KMS-11 (cell line): ENCODE measurements at regions not wholly inside any gene's neighbourhood (a gene's known extent, or its start where the extent isn't known, plus 50 kb on each side); places are given as distances from the start of the nearest gene placed in this dataset.

Experiments
- H2AFZ ChIP-seq: fragments of 200-600 bp; sonication (generic); 2 replicates; pipeline ENCODE4 v1.6.1; 2016; ENCODE audit warnings: antibody characterized with exemption, mixed run types, low read depth
- H3K27ac ChIP-seq: fragments of 200-600 bp; sonication (generic); 2 replicates; pipeline ENCODE4 v1.6.1; 2016; ENCODE audit warnings: mild to moderate bottlenecking, mixed run types
- H3K27me3 ChIP-seq: fragments of 200-600 bp; sonication (generic); 2 replicates; pipeline ENCODE4 v1.6.1; 2017; ENCODE audit warnings: mild to moderate bottlenecking, low read depth, mixed run types, moderate library complexity; ENCODE audit not compliant: insufficient read depth
- H3K36me3 ChIP-seq: fragments of 200-600 bp; sonication (generic); 2 replicates; pipeline ENCODE4 v1.6.1; 2017; ENCODE audit warnings: mild to moderate bottlenecking, mixed run types; ENCODE audit not compliant: insufficient read depth
- H3K4me1 ChIP-seq: fragments of 200-600 bp; sonication (generic); 2 replicates; pipeline ENCODE4 v1.6.1; 2016; ENCODE audit warnings: mild to moderate bottlenecking, low read depth, mixed run types; ENCODE audit not compliant: poor library complexity, severe bottlenecking
- H3K4me2 ChIP-seq: fragments of 200-600 bp; sonication (generic); 2 replicates; pipeline ENCODE4 v1.7.0; 2016; ENCODE audit warnings: mild to moderate bottlenecking, mixed run types
- H3K4me3 ChIP-seq: fragments of 200-600 bp; sonication (generic); IDR thresholded peaks from 2 replicates; pipeline ENCODE4 v1.6.1; 2017; ENCODE audit warnings: low read depth, low read length, mixed read lengths; ENCODE audit not compliant: insufficient read depth
- H3K79me2 ChIP-seq: fragments of 200-600 bp; sonication (generic); 2 replicates; pipeline ENCODE4 v1.6.1; 2016; ENCODE audit warnings: low read depth, mixed run types; ENCODE audit not compliant: insufficient read depth
- H3K9ac ChIP-seq: fragments of 200-600 bp; sonication (generic); 2 replicates; pipeline ENCODE4 v1.6.1; 2016; ENCODE audit warnings: mild to moderate bottlenecking, mixed run types
- H4K20me1 ChIP-seq: fragments of 200-600 bp; sonication (generic); 2 replicates; pipeline ENCODE4 v1.6.1; 2016; ENCODE audit warnings: mild to moderate bottlenecking, mixed run types; ENCODE audit not compliant: insufficient read depth
- CTCF ChIP-seq: fragments of 200-600 bp; sonication (generic); conservative IDR thresholded peaks from 2 replicates; pipeline ENCODE4 v1.6.1; 2017; ENCODE audit warnings: low read depth, mild to moderate bottlenecking, antibody characterized with exemption, low read length, moderate library complexity, mixed read lengths

DNA sequence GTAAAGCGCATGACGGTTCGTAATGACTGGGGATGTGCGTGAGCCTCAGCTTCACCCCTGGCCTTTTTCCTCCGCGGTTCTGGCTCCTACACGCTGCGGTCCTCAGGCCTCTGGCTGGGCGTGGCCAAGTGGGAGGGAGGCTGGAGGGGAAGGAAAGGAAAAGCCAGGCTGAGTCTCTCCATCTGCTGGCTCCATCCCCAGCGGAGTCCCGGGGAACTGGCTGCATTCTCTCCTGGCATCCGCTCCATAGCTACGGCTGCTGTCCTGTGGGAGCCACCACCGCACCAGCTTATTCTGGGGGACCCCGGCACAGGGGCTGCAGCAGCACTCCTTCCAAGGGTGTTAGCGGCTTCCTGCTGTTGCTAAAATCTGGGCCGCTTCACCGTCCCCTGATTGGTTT is 68.2 kb upstream of the SLC24A4 start:
- Histone ChIP-seq H3K9ac (no peak overlapping the region), H3K27ac (no peak overlapping the region), H3K4me3 (no peak overlapping the region), H3K79me2 (no peaks in the 10 kb centered on the region), H2AFZ (no peak overlapping the region), H4K20me1 (no peaks in the 10 kb centered on the region), H3K27me3 (no peaks in the 10 kb centered on the region), H3K4me1 (peaks cover 27% of the 10 kb centered on the region), H3K36me3 (no peaks in the 10 kb centered on the region), H3K4me2 (no peak overlapping the region)
- no peak for TF ChIP-seq CTCF

GRCh38 chr14:92258934-92259333 is 64.0 kb upstream of the SLC24A4 start:
- H4K20me1 ChIP-seq: no peaks in the 10 kb centered on the region
- H3K27ac ChIP-seq: peak overlapping the region; percentile 84
- no peak overlapping the region for H3K4me3 ChIP-seq
- no peaks in the 10 kb centered on the region for H3K79me2 ChIP-seq
- H3K4me1 ChIP-seq: peaks cover 45% of the 10 kb centered on the region
- H3K27me3 ChIP-seq: no peaks in the 10 kb centered on the region
- H3K9ac ChIP-seq: no peak overlapping the region
- peak overlapping the region; percentile 73; the same call in 1 of the 2 replicates for H3K4me2 ChIP-seq
- no peak for TF ChIP-seq CTCF
- no peak overlapping the region for H2AFZ ChIP-seq
- H3K36me3 ChIP-seq: no peaks in the 10 kb centered on the region

DNA sequence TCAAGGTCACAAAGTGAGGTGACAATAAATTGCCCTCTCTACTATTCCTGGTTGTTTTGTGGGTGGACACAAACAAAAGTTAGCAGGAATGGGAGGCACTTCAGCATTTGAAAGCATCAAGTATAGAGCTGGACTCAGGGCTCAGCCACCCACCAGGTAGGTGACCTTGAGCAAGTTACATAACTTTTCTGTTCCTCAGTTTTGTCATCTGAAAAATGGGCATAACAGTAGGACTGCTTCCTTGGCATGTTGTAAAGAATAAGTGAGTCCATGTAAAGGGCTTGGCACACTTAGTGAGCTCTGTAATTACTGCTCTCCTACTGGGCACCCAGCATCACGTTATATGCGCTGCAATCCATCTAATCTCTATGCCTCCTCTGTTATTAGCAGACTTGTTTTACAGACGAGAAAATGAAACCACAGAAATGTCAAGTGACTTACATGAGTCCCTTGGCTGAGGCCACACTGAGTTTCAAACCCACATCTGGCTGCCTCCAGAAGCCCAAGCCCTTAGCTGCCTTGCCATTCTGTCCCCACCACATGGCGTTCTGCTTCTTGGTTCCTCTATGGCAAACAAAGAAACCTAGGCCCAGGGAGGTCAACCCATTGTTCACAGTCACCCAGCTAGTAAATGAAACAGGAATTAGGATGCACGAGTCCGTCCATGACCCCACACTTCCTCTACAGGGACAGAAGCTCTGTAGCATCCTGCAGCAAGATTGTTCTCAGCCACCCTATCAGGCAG is 63.2 kb upstream of the SLC24A4 start:
- H3K79me2 ChIP-seq: no peaks in the 10 kb centered on the region
- H3K4me1 ChIP-seq: peaks cover 45% of the 10 kb centered on the region
- H4K20me1 ChIP-seq: no peaks in the 10 kb centered on the region
- H2AFZ ChIP-seq: peak overlapping the region; percentile 51
- peak overlapping the region; percentile 37; the same call in 1 of the 2 replicates for H3K9ac ChIP-seq
- peak overlapping the region; percentile 84 for H3K27ac ChIP-seq
- H3K4me2 ChIP-seq: peak overlapping the region; percentile 73
- H3K27me3 ChIP-seq: no peaks in the 10 kb centered on the region
- no peak for TF ChIP-seq CTCF
- H3K36me3 ChIP-seq: no peaks in the 10 kb centered on the region
- no peak overlapping the region for H3K4me3 ChIP-seq

DNA sequence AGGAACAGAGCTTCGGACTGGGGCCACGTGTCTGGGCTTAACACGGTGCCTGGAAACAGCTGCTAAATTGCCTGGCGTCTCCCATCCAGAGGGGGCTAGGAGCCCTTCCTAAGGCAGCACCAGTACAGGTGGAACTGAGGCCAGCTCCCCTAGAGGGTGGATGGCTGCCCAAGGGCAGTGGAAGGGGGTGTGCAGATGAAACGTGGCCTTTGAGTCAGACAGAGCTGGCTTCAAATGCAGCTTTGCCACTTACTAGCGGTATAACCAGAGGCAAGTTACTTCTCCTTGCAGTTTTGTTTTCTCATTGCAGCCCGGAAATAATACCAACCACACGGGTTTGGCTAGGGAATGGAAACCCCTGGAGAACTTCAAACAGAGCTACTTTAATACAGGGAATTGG is 59.3 kb upstream of the SLC24A4 start:
- H3K9ac ChIP-seq: no peak overlapping the region
- H3K27me3 ChIP-seq: no peaks in the 10 kb centered on the region
- no peak overlapping the region for H3K27ac ChIP-seq
- H3K36me3 ChIP-seq: no peaks in the 10 kb centered on the region
- no peak overlapping the region for H3K4me3 ChIP-seq
- no peak for TF ChIP-seq CTCF
- no peaks in the 10 kb centered on the region for H3K79me2 ChIP-seq
- no peak overlapping the region for H3K4me2 ChIP-seq
- H2AFZ ChIP-seq: no peak overlapping the region
- H3K4me1 ChIP-seq: peaks cover 29% of the 10 kb centered on the region
- no peaks in the 10 kb centered on the region for H4K20me1 ChIP-seq
